H1 (cell line): ENCODE measurements at regions not wholly inside any gene's neighbourhood (a gene's known extent, or its start where the extent isn't known, plus 50 kb on each side); places are given as distances from the start of the nearest gene placed in this dataset.

ENCODE experiments used
- CTCF ChIP-seq, 3 experiments: IDR thresholded peaks; 1 replicate in 2 of 3; 2 replicates in 1 of 3; pipeline versions ENCODE4 v1.5.1 to v1.6.1; 2011; ENCODE audit warnings: low read length in 3 of 3, mild to moderate bottlenecking in 3 of 3, inconsistent platforms in 2 of 3, low read depth in 1 of 3, moderate library complexity in 1 of 3; ENCODE audit not compliant: insufficient read depth in 1 of 3; ENCODE audit errors: control extremely low read depth in 1 of 3
- EZH2 ChIP-seq: fragments of 200-600 bp; sonication (generic); IDR thresholded peaks from 2 replicates; pipeline ENCODE4 v1.7.1; 2012; ENCODE audit warnings: low read depth, mild to moderate bottlenecking, moderate library complexity, low read length, inconsistent platforms; ENCODE audit not compliant: severe bottlenecking
- POLR2A ChIP-seq, 2 experiments: IDR thresholded peaks; 1 replicate in 1 of 2; 2 replicates in 1 of 2; pipeline ENCODE4 v1.6.1; 2011; ENCODE audit warnings: low read depth in 2 of 2, low read length in 2 of 2, mild to moderate bottlenecking in 2 of 2; ENCODE audit errors: control extremely low read depth in 1 of 2

- TF ChIP-seq CTCF (IDR thresholded peaks at IDR 0.05; ENCODE audit: control extremely low read depth in 1 of 3, insufficient read depth in 1 of 3, low read depth in 1 of 3, low read length in 3 of 3) (no peak), POLR2A (IDR thresholded peaks at IDR 0.05; ENCODE audit: control extremely low read depth in 1 of 2, low read depth in 2 of 2, low read length in 2 of 2) (no peak), EZH2 (no peak)
These were observed 528.9 kb downstream of the RIT2 start for GRCh38 chr18:42586601-42587000.
